ENCODE measurements at regions not wholly inside any gene's neighbourhood (a gene's known extent, or its start where the extent isn't known, plus 50 kb on each side); places are given as distances from the start of the nearest gene placed in this dataset.

- DNase-seq (ENCODE audit: low read depth in 2 of 2): no peak
Observed at GRCh38 chr1:81699234-81699633, 101.5 kb upstream of the ADGRL2 start.

GRCh38 chr1:81695741-81696140 is 105.0 kb upstream of the ADGRL2 start:
- DNase-seq (ENCODE audit: low read depth in 2 of 2): no peak

- DNase-seq (ENCODE audit: low read depth in 2 of 2): no peak
Observed at GRCh38 chr1:81693316-81693715, 107.4 kb upstream of the ADGRL2 start.

- no peak for DNase-seq (ENCODE audit: low read depth in 2 of 2)
Observed at GRCh38 chr1:81690676-81691453, 109.9 kb upstream of the ADGRL2 start.

- no peak for DNase-seq (ENCODE audit: low read depth in 2 of 2)
Observed at GRCh38 chr1:81689531-81689941, 111.2 kb upstream of the ADGRL2 start.

- no peak for DNase-seq (ENCODE audit: low read depth in 2 of 2)
Observed at GRCh38 chr1:81682490-81682889, 118.2 kb upstream of the ADGRL2 start.

- DNase-seq (ENCODE audit: low read depth in 2 of 2): no peak
Observed at GRCh38 chr1:81681601-81682266, 119.0 kb upstream of the ADGRL2 start.

- DNase-seq (ENCODE audit: low read depth in 2 of 2): no peak
Observed at GRCh38 chr1:81681114-81681513, 119.6 kb upstream of the ADGRL2 start.

GRCh38 chr1:81679942-81680341 is 120.8 kb upstream of the ADGRL2 start:
- DNase-seq (ENCODE audit: low read depth in 2 of 2): no peak

GRCh38 chr1:81678779-81679178 is 122.0 kb upstream of the ADGRL2 start:
- DNase-seq (ENCODE audit: low read depth in 2 of 2): no peak

- DNase-seq (ENCODE audit: low read depth in 2 of 2): no peak
Observed at GRCh38 chr1:81672766-81673165, 128.0 kb upstream of the ADGRL2 start.

GRCh38 chr1:81671038-81671437 is 129.7 kb upstream of the ADGRL2 start:
- DNase-seq (ENCODE audit: low read depth in 2 of 2): no peak

GRCh38 chr1:81670286-81670685 is 130.4 kb upstream of the ADGRL2 start:
- no peak for DNase-seq (ENCODE audit: low read depth in 2 of 2)

- no peak for DNase-seq (ENCODE audit: low read depth in 2 of 2)
Observed at GRCh38 chr1:81666586-81666985, 134.1 kb upstream of the ADGRL2 start.

GRCh38 chr1:81664341-81664740 is 136.4 kb upstream of the ADGRL2 start:
- DNase-seq (ENCODE audit: low read depth in 2 of 2): no peak

- DNase-seq (ENCODE audit: low read depth in 2 of 2): no peak
Observed at GRCh38 chr1:81662913-81663526, 137.7 kb upstream of the ADGRL2 start.

- no peak for DNase-seq (ENCODE audit: low read depth in 2 of 2)
Observed at GRCh38 chr1:81660286-81660685, 140.4 kb upstream of the ADGRL2 start.

GRCh38 chr1:81654657-81655056 is 146.1 kb upstream of the ADGRL2 start:
- DNase-seq (ENCODE audit: low read depth in 2 of 2): no peak

- DNase-seq (ENCODE audit: low read depth in 2 of 2): no peak
Observed at GRCh38 chr1:81654147-81654546, 146.6 kb upstream of the ADGRL2 start.

GRCh38 chr1:81650776-81651175 is 150.0 kb upstream of the ADGRL2 start:
- DNase-seq (ENCODE audit: low read depth in 2 of 2): no peak

GRCh38 chr1:81635816-81636215 is 164.9 kb upstream of the ADGRL2 start:
- no peak for DNase-seq (ENCODE audit: low read depth in 2 of 2)

GRCh38 chr1:81634294-81634693 is 166.4 kb upstream of the ADGRL2 start:
- no peak for DNase-seq (ENCODE audit: low read depth in 2 of 2)

GRCh38 chr1:81619156-81619555 is 181.6 kb upstream of the ADGRL2 start:
- no peak for DNase-seq (ENCODE audit: low read depth in 2 of 2)

Measured in stimulated activated CD4-positive, alpha-beta T cell treated with anti-CD3 and anti-CD28 coated beads, Interleukin-12 subunit alpha, Interleukin-12 subunit beta, amount 100 ng/mL, for 24 hours (primary cell).